H54 (cell line): ENCODE measurements at regions not wholly inside any gene's neighbourhood (a gene's known extent, or its start where the extent isn't known, plus 50 kb on each side); places are given as distances from the start of the nearest gene placed in this dataset.

Experiments
- DNase-seq: peaks from one replicate; pipeline ENCODE4 v3.0.0; 2011; ENCODE audit warnings: low spot score, mixed read lengths; ENCODE audit not compliant: insufficient read length
- FAIRE-seq: peaks from 3 replicates; lab custom pipeline; 2011; peaks lifted over from hg19 to GRCh38; lab: Jason Lieb, UNC
- POLR2A ChIP-seq: IDR thresholded peaks from 2 replicates; pipeline ENCODE4 v1.6.1; 2011; ENCODE audit warnings: low read depth, mild to moderate bottlenecking, low read length

GRCh38 chr11:33622806-33623205 is 77.8 kb downstream of the C11orf91 start:
- TF ChIP-seq POLR2A: no peak
- FAIRE-seq: no peak
- DNase-seq: no peak

- FAIRE-seq (no peak), DNase-seq (no peak)
- TF ChIP-seq POLR2A: no peak
These were observed 78.4 kb downstream of the C11orf91 start for GRCh38 chr11:33622186-33622585.

- FAIRE-seq: no peak
- DNase-seq: peak; percentile 13
- TF ChIP-seq POLR2A: no peak
These were observed 80.0 kb downstream of the C11orf91 start for GRCh38 chr11:33620423-33621171.

- DNase-seq (no peak), FAIRE-seq (no peak)
- no peak for TF ChIP-seq POLR2A
These were observed 81.7 kb downstream of the C11orf91 start for GRCh38 chr11:33618956-33619355.

- DNase-seq (no peak), FAIRE-seq (no peak)
- TF ChIP-seq POLR2A: no peak
These were observed 82.3 kb downstream of the C11orf91 start for GRCh38 chr11:33618351-33618710.

- DNase-seq (no peak), FAIRE-seq (no peak)
- TF ChIP-seq POLR2A: no peak
These were observed 82.8 kb downstream of the C11orf91 start for GRCh38 chr11:33617672-33618350.

- no peak for DNase-seq
- TF ChIP-seq POLR2A: no peak
- no peak for FAIRE-seq
These were observed 84.1 kb downstream of the C11orf91 start for GRCh38 chr11:33616552-33616951.

GRCh38 chr11:33615751-33616150 is 84.9 kb downstream of the C11orf91 start:
- TF ChIP-seq POLR2A: no peak
- DNase-seq (no peak), FAIRE-seq (no peak)

- DNase-seq (no peak), FAIRE-seq (no peak)
- TF ChIP-seq POLR2A: no peak
These were observed 87.2 kb downstream of the C11orf91 start for GRCh38 chr11:33613404-33613803.

- TF ChIP-seq POLR2A: no peak
- FAIRE-seq: no peak
- DNase-seq: no peak
These were observed 89.7 kb downstream of the C11orf91 start for GRCh38 chr11:33610903-33611302.

GRCh38 chr11:33608386-33608785 is 92.2 kb downstream of the C11orf91 start:
- no peak for TF ChIP-seq POLR2A
- no peak for FAIRE-seq

GRCh38 chr11:33606762-33607161 is 93.9 kb downstream of the C11orf91 start:
- FAIRE-seq (no peak), DNase-seq (no peak)
- no peak for TF ChIP-seq POLR2A

More at GRCh38 chr11:33608386-33608785, 92.2 kb downstream of the C11orf91 start:
- DNase-seq: no peak

GRCh38 chr11:33605703-33606102 is 94.9 kb downstream of the C11orf91 start:
- no peak for FAIRE-seq
- DNase-seq: no peak
- TF ChIP-seq POLR2A: no peak

- DNase-seq (no peak), FAIRE-seq (no peak)
- TF ChIP-seq POLR2A: no peak
These were observed 102.1 kb downstream of the C11orf91 start for GRCh38 chr11:33598426-33599069.

- FAIRE-seq (no peak), DNase-seq (no peak)
- no peak for TF ChIP-seq POLR2A
These were observed 106.4 kb downstream of the C11orf91 start for GRCh38 chr11:33594188-33594587.
